Suprapubic skin (tissue), 4 donors: ENCODE measurements at regions not wholly inside any gene's neighbourhood (a gene's known extent, or its start where the extent isn't known, plus 50 kb on each side); places are given as distances from the start of the nearest gene placed in this dataset.

Experiments used
- EP300 ChIP-seq: sonication (generic); formaldehyde crosslinking; IDR thresholded peaks from one replicate; pipeline ENCODE4 v1.6.1; 2017; ENCODE audit warnings: antibody characterized with exemption
- POLR2A ChIP-seq, 2 donors: fragments of 450-650 bp; IDR thresholded peaks; one replicate each; pipeline ENCODE4 v1.6.1; 2017; ENCODE audit warnings: antibody characterized with exemption in 2 of 2, mild to moderate bottlenecking in 2 of 2, moderate library complexity in 2 of 2
- POLR2AphosphoS5 ChIP-seq, 3 donors: sonication (generic); formaldehyde crosslinking; IDR thresholded peaks; one replicate each; pipeline ENCODE4 v1.6.1; 2017; ENCODE audit warnings: antibody characterized with exemption in 3 of 3
- TF ChIP-seq, protein P1 (sequence below), 2 donors: fragments of 200-600 bp in 1 of 2; fragments of 450-650 bp in 1 of 2; sonication (generic) in 1 of 2; IDR thresholded peaks; one replicate each; pipeline ENCODE4 v1.5.1; 2016 to 2019; ENCODE audit warnings: antibody characterized with exemption in 2 of 2, mild to moderate bottlenecking in 1 of 2, moderate library complexity in 1 of 2

DNA sequence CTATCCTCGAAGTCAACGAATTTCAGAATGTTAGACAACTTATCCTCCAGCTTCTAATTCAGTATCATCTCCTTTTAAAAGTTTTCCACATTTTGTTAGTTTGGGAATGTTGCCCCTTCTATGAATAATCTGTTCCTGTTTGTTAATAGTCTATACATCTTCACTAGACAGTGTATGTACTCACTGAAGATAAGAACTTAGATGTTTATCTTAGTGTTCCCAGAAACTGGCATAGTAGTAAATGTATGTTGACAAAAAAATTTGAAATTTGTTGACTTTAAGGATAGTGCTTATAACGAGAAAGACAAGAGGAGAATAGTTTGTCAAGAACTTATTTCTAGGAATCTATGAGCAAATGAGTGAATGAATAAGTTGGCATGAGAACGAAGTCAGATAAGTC, 162.0 kb upstream of the GULP1 start:
- TF ChIP-seq POLR2A (IDR thresholded peaks at IDR 0.05) (no peak), POLR2AphosphoS5 (IDR thresholded peaks at IDR 0.05) (no peak), EP300 (no peak)
- TF ChIP-seq, protein P1, sequence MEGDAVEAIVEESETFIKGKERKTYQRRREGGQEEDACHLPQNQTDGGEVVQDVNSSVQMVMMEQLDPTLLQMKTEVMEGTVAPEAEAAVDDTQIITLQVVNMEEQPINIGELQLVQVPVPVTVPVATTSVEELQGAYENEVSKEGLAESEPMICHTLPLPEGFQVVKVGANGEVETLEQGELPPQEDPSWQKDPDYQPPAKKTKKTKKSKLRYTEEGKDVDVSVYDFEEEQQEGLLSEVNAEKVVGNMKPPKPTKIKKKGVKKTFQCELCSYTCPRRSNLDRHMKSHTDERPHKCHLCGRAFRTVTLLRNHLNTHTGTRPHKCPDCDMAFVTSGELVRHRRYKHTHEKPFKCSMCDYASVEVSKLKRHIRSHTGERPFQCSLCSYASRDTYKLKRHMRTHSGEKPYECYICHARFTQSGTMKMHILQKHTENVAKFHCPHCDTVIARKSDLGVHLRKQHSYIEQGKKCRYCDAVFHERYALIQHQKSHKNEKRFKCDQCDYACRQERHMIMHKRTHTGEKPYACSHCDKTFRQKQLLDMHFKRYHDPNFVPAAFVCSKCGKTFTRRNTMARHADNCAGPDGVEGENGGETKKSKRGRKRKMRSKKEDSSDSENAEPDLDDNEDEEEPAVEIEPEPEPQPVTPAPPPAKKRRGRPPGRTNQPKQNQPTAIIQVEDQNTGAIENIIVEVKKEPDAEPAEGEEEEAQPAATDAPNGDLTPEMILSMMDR (IDR thresholded peaks at IDR 0.05): no peak
